Choroid plexus epithelial cell (primary cell): ENCODE measurements at regions not wholly inside any gene's neighbourhood (a gene's known extent, or its start where the extent isn't known, plus 50 kb on each side); places are given as distances from the start of the nearest gene placed in this dataset.

Experiments
- DNase-seq: peaks from one replicate; pipeline ENCODE4 v3.0.0-alpha.2; 2010; ENCODE audit warnings: low read depth
- H3K4me3 ChIP-seq: 2 replicates; pipeline ENCODE4 v1.5.1; 2011; ENCODE audit warnings: low read depth, mild to moderate bottlenecking, control low read depth, low read length, moderate library complexity
- TF ChIP-seq, protein P1 (sequence below): conservative IDR thresholded peaks from 2 replicates; pipeline ENCODE4 v1.5.1; 2011; ENCODE audit warnings: low read depth, mild to moderate bottlenecking, control low read depth, inconsistent platforms, low read length, moderate library complexity

DNA sequence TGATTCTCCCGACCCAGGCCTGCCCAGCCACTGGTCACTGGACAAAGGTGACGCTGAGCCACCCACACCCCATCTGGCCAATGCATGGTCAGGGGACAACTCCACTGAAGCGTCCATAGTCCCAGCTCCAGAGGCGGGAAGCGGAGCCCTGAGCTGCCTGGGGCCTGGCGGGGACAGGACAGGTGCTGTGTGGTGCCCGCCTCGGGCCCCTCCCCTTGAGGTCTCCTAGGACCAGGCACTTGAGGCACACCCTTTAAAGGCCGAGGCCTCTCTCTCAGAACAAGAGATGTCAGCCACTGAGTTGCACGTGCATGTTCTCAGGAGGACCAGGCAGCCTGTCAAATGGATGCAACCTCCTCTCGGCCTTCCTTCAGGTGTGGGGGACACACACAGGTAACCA is 52.5 kb upstream of the PPP2R2D start:
- TF ChIP-seq, protein P1, sequence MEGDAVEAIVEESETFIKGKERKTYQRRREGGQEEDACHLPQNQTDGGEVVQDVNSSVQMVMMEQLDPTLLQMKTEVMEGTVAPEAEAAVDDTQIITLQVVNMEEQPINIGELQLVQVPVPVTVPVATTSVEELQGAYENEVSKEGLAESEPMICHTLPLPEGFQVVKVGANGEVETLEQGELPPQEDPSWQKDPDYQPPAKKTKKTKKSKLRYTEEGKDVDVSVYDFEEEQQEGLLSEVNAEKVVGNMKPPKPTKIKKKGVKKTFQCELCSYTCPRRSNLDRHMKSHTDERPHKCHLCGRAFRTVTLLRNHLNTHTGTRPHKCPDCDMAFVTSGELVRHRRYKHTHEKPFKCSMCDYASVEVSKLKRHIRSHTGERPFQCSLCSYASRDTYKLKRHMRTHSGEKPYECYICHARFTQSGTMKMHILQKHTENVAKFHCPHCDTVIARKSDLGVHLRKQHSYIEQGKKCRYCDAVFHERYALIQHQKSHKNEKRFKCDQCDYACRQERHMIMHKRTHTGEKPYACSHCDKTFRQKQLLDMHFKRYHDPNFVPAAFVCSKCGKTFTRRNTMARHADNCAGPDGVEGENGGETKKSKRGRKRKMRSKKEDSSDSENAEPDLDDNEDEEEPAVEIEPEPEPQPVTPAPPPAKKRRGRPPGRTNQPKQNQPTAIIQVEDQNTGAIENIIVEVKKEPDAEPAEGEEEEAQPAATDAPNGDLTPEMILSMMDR: no peak
- no peak overlapping the region for H3K4me3 ChIP-seq
- DNase-seq: no peak

DNA sequence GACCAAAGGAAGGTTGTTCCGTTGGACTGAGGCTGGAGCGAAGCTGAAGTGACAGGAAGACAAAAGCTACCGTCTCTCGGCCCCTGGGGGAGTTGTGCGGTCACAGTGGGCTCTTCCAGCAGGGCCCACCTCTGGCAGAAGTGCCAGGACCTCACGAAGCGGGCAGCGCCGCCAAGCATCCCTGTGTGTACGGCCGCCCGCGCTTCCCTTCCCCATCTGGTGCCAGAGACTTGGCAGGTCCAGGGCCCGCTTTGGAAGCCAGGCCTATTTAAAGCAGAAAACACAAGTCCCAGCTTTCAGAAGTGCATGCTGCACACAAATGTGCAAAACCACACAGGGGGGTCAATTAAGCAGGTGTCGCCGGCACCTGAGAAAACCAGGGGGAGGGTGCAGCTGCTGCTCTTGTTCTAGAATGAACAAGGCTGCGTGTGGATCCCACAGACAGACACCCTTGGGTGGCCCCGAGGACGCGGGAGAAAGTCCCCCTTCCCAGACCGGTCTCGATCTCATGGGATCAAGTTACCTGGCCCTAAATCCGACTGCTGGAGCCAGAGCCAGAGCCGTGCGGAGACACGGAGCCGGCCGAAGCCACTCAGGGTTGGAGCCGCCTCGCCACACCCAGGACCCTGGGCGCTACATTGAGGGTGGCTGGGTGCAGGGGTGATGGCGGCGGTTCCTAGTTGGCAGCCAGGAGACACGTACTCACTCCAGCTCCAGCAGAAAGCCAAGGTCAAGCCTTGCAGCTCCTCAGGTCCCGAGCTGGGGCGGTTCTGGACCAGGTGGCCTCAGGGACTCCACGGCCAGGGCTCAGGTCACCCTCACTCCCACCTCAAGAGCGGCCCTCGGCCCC is 51.8 kb upstream of the PPP2R2D start:
- no peak for DNase-seq
- H3K4me3 ChIP-seq: no peak overlapping the region
- TF ChIP-seq, protein P1: no peak

DNA sequence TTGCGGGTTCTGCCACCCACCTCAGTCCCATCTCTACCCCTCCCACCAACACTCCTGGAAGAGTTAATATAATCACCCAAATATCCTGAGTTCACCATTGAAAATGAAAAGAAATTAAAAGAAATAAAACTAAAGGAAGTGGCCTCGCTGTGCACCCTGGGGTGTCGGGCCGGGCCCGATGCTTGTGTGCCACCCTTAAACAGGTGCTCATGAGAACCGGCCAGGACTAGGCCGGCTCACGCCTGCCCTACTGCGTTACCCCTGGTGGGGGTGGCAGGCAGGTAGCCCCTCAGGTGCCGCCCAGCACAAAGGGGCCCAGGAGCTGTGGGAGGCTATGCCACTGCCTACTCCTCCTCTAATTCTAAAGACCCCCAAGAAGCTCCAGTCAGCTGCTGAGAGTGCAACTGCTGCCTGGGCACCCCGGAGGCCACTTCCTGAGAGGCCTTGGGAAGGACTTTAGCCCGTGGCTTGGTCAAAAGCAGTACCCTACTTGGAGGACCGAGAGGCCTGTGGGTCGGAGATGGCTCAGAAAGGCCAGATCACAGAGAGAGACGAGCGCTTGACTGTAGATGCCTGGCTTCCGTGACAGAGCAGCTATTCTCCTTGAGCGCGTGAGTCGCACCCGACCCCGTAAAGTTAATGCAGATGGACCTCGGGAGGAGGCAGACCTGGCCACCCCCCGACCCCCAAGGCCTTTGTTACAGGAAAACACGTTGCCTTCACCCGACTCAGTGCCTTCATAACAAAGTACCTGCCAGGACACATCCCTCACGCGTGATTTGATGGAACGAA is 51.0 kb upstream of the PPP2R2D start:
- DNase-seq: no peak
- TF ChIP-seq, protein P1: no peak
- H3K4me3 ChIP-seq: no peak overlapping the region

DNA sequence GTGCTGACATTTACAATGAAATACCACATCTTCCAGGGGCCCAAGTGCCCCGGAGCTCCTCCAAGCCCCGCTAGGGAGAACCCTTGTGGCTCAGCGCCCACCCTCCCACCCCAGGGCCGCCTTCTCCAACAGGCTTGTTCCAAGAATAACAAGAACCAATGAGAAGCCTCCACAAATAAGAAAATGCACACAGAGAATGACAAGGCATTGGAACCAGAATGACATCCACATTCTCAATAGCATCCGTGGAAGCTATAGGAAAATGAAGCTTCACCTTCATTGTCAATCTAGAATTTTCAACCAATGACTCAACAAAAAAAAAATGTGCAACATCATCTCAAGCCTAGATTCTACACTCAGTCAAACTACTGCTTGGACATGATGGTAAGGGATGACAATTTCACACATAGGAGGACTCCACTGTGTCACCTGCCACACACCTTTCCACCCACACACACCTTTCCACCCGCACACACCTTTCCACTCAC is 50.4 kb upstream of the PPP2R2D start:
- no peak for DNase-seq
- TF ChIP-seq, protein P1: no peak
- H3K4me3 ChIP-seq: no peak overlapping the region
